Keratinocyte (primary cell): ENCODE measurements at regions not wholly inside any gene's neighbourhood (a gene's known extent, or its start where the extent isn't known, plus 50 kb on each side); places are given as distances from the start of the nearest gene placed in this dataset.

Source experiments
- DNase-seq: peaks from one replicate; pipeline ENCODE4 v3.0.0-alpha.2; 2011; ENCODE audit warnings: low read depth, missing footprints, low spot score
- FAIRE-seq: peaks from 2 replicates; lab custom pipeline; 2011; peaks lifted over from hg19 to GRCh38; lab: Jason Lieb, UNC
- H2AFZ ChIP-seq: 2 replicates; pipeline ENCODE4 v1.6.0; 2012; ENCODE audit warnings: low read length, control low read depth, inconsistent platforms; ENCODE audit not compliant: control insufficient read depth
- H3K27ac ChIP-seq: 2 replicates; pipeline ENCODE4 v1.5.1; 2011; ENCODE audit warnings: low read length; ENCODE audit not compliant: control insufficient read depth, insufficient read depth
- H3K27me3 ChIP-seq: 3 replicates; pipeline ENCODE4 v1.6.0; 2011; ENCODE audit warnings: low read length; ENCODE audit not compliant: control insufficient read depth, insufficient read depth; ENCODE audit errors: extremely low read depth
- H3K36me3 ChIP-seq, 2 experiments: 2 replicates in 1 of 2; 3 replicates in 1 of 2; pipeline ENCODE4 v1.5.1; 2011; ENCODE audit warnings: low read length in 2 of 2, mild to moderate bottlenecking in 1 of 2; ENCODE audit not compliant: control insufficient read depth in 2 of 2, insufficient read depth in 2 of 2; ENCODE audit errors: extremely low read depth in 1 of 2
- H3K4me1 ChIP-seq: 3 replicates; pipeline ENCODE4 v1.5.1; 2011; ENCODE audit warnings: low read length; ENCODE audit not compliant: control insufficient read depth, insufficient read depth; ENCODE audit errors: extremely low read depth
- H3K4me2 ChIP-seq: 3 replicates; pipeline ENCODE4 v1.6.0; 2011; ENCODE audit warnings: low read depth, low read length; ENCODE audit not compliant: control insufficient read depth, insufficient read depth; ENCODE audit errors: extremely low read depth
- H3K4me3 ChIP-seq, 3 experiments: fragments of 200-600 bp in 1 of 3; sonication (generic) in 1 of 3; 2 replicates in 2 of 3; 3 replicates in 1 of 3; pipeline ENCODE4 v1.5.1; 2011 to 2016; ENCODE audit warnings: low read length in 3 of 3, mild to moderate bottlenecking in 3 of 3, control low read depth in 2 of 3, inconsistent platforms in 1 of 3, low read depth in 1 of 3, mixed read lengths in 1 of 3, mixed run types in 1 of 3, moderate library complexity in 1 of 3; ENCODE audit not compliant: control insufficient read depth in 2 of 3, insufficient read depth in 2 of 3; ENCODE audit errors: extremely low read depth in 1 of 3
- H3K79me2 ChIP-seq: 2 replicates; pipeline ENCODE4 v1.6.0; 2012; ENCODE audit warnings: low read length; ENCODE audit not compliant: control insufficient read depth, insufficient read depth
- H3K9ac ChIP-seq: 3 replicates; pipeline ENCODE4 v1.6.0; 2011; ENCODE audit warnings: low read length; ENCODE audit not compliant: control insufficient read depth, insufficient read depth; ENCODE audit errors: extremely low read depth
- H3K9me1 ChIP-seq: 3 replicates; pipeline ENCODE4 v1.6.0; 2011; ENCODE audit warnings: low read length; ENCODE audit not compliant: control insufficient read depth, insufficient read depth; ENCODE audit errors: extremely low read depth
- H3K9me3 ChIP-seq: 2 replicates; pipeline ENCODE4 v1.5.1; 2012; ENCODE audit warnings: low read depth, low read length; ENCODE audit not compliant: control insufficient read depth
- H4K20me1 ChIP-seq: 3 replicates; pipeline ENCODE4 v1.6.0; 2011; ENCODE audit warnings: low read length; ENCODE audit not compliant: control insufficient read depth, insufficient read depth; ENCODE audit errors: extremely low read depth
- EZH2 ChIP-seq: IDR thresholded peaks from one replicate; pipeline ENCODE4 v1.6.1; 2012; ENCODE audit warnings: inconsistent platforms, mild to moderate bottlenecking, low read length, moderate library complexity
- dilution Hi-C: fragments of 300-500 bp; cut with MboI; formaldehyde crosslinking; loops from one replicate; pipeline ENCODE4 v1.7.0; 2020; ENCODE audit warnings: low sequenced_read_pairs; ENCODE audit not compliant: extremely low pct_ligation_motif_present
- TF ChIP-seq, protein P1 (sequence below), 3 experiments: IDR thresholded peaks in 1 of 3; conservative IDR thresholded peaks in 1 of 3; optimal IDR thresholded peaks in 1 of 3; 2 replicates in 2 of 3; 3 replicates in 1 of 3; pipeline versions ENCODE3 to v1.5.1; 2011; ENCODE audit warnings: low read length in 3 of 3, mild to moderate bottlenecking in 3 of 3, moderate library complexity in 2 of 3, control low read depth in 1 of 3, inconsistent platforms in 1 of 3; ENCODE audit not compliant: insufficient read depth in 2 of 3; ENCODE audit errors: extremely low read depth in 1 of 3

DNA sequence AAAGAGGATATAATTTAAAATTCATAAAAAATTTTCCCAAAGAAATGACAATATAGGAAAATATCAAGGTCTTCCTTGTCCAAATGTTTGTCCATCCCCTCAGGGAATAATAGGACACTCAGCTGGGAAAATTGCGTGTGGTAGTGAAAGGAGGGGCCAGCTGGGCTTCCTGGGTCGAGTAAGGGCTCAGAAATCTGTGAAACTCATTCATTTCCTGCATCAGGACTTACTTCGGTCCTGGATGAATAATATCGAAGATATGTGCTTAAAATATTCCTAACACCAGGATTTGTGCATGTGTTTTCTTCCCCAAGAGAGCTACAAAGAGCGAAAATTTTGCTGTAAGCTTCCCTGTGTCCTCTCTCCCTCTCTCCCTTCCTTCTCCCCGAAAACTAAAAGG lies 118.2 kb upstream of the GJE1 start:
- Histone ChIP-seq H3K36me3 (no peaks in the 10 kb centered on the region), H3K4me3 (peak overlapping the region in 1 of 3 experiments; percentile 1), H3K9me3 (no peaks in the 10 kb centered on the region), H3K9me1 (no peaks in the 10 kb centered on the region), H3K4me2 (peak overlapping the region; percentile 50), H3K27me3 (no peaks in the 10 kb centered on the region), H2AFZ (peak overlapping the region; percentile 29), H3K27ac (peak overlapping the region; percentile 86), H3K79me2 (no peaks in the 10 kb centered on the region), H3K9ac (peak overlapping the region; percentile 40), H4K20me1 (no peaks in the 10 kb centered on the region), H3K4me1 (peaks cover 34% of the 10 kb centered on the region)
- FAIRE-seq (peak; percentile 87), DNase-seq (peak; percentile 58)
- TF ChIP-seq, protein P1, sequence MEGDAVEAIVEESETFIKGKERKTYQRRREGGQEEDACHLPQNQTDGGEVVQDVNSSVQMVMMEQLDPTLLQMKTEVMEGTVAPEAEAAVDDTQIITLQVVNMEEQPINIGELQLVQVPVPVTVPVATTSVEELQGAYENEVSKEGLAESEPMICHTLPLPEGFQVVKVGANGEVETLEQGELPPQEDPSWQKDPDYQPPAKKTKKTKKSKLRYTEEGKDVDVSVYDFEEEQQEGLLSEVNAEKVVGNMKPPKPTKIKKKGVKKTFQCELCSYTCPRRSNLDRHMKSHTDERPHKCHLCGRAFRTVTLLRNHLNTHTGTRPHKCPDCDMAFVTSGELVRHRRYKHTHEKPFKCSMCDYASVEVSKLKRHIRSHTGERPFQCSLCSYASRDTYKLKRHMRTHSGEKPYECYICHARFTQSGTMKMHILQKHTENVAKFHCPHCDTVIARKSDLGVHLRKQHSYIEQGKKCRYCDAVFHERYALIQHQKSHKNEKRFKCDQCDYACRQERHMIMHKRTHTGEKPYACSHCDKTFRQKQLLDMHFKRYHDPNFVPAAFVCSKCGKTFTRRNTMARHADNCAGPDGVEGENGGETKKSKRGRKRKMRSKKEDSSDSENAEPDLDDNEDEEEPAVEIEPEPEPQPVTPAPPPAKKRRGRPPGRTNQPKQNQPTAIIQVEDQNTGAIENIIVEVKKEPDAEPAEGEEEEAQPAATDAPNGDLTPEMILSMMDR (optimal IDR thresholded peaks at IDR 0.05 in 1 of 3, IDR thresholded peaks at IDR 0.05 in 1 of 3, conservative IDR thresholded peaks at IDR 0.05 in 1 of 3; ENCODE audit: extremely low read depth in 1 of 3, insufficient read depth in 2 of 3, low read length in 3 of 3), result no peak
- TF ChIP-seq EZH2, result no peak
- dilution Hi-C loops, result no loop called here

DNA sequence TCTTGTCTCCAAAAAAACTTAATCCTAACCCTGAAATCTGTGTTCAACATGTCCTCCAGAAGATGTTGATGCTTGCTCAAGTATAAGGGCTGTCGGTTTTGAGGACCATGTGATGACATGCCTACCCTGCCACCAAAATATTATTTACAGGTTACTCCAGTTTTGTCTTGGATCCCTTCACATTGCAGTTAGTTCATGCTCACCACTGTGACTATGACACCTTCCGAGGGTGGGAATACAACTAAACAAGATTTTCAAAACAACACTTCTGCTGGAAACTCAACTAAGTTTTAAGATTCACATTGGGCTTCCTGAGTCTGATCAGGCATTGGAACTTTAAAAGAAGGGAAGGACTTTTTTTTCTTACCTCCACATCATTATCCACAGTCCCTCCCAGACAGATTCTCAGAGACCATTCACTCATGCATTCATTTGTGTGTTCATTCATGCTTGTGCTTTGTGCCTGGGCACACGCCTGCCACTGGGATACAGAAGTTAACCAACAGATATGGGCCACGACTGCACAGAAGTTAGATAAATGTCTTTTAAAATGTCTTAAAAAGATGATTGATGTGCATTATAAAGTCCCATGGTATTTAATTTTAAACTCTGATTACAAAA lies 118.7 kb upstream of the GJE1 start:
- Histone ChIP-seq H3K9me1 (no peaks in the 10 kb centered on the region), H3K4me1 (peaks cover 39% of the 10 kb centered on the region), H3K9ac (peak overlapping the region; percentile 2), H3K4me3 (peak overlapping the region in 1 of 3 experiments; percentile 41), H3K9me3 (no peaks in the 10 kb centered on the region), H4K20me1 (no peaks in the 10 kb centered on the region), H3K4me2 (peak overlapping the region; percentile 50), H3K79me2 (no peaks in the 10 kb centered on the region), H3K27me3 (no peaks in the 10 kb centered on the region), H2AFZ (no peak overlapping the region), H3K36me3 (no peaks in the 10 kb centered on the region), H3K27ac (peak overlapping the region; percentile 86)
- DNase-seq (no peak), FAIRE-seq (peak; percentile 73)
- TF ChIP-seq EZH2, result no peak
- TF ChIP-seq, protein P1 (optimal IDR thresholded peaks at IDR 0.05 in 1 of 3, IDR thresholded peaks at IDR 0.05 in 1 of 3, conservative IDR thresholded peaks at IDR 0.05 in 1 of 3; ENCODE audit: extremely low read depth in 1 of 3, insufficient read depth in 2 of 3, low read length in 3 of 3), result no peak
- dilution Hi-C loops, result no loop called here
